GM23338 (cell line): ENCODE measurements at regions not wholly inside any gene's neighbourhood (a gene's known extent, or its start where the extent isn't known, plus 50 kb on each side); places are given as distances from the start of the nearest gene placed in this dataset.

Experiments used
- ATAC-seq: fragments of 200-7000 bp; cut with Tn5 transposase; 3 replicates; pipeline ENCODE4 v1.9.1; 2020
- DNase-seq: peaks from one replicate; pipeline ENCODE4 v3.0.0-alpha.2; 2015; ENCODE audit warnings: low spot score
- H2AFZ ChIP-seq: fragments of 200-600 bp; sonication (generic); 2 replicates; pipeline ENCODE4 v1.8.0; 2016; ENCODE audit warnings: antibody characterized with exemption, mild to moderate bottlenecking, moderate library complexity
- H3F3A ChIP-seq: fragments of 200-600 bp; sonication (generic); replicated peaks from 2 replicates; pipeline ENCODE4 v1.8.0; 2017; ENCODE audit warnings: antibody characterized with exemption, mixed run types, low read depth
- H3K27ac ChIP-seq: fragments of 200-600 bp; sonication (generic); 2 replicates; pipeline ENCODE4 v1.6.1; 2016; ENCODE audit warnings: low read depth
- H3K27me3 ChIP-seq: fragments of 200-600 bp; sonication (generic); 2 replicates; pipeline ENCODE4 v1.8.0; 2016; ENCODE audit warnings: mild to moderate bottlenecking, mixed run types, moderate library complexity; ENCODE audit not compliant: insufficient read depth
- H3K36me3 ChIP-seq: fragments of 200-600 bp; sonication (generic); 2 replicates; pipeline ENCODE4 v1.8.0; 2016; ENCODE audit warnings: mild to moderate bottlenecking; ENCODE audit not compliant: insufficient read depth
- H3K4me1 ChIP-seq: fragments of 200-600 bp; sonication (generic); 2 replicates; pipeline ENCODE4 v1.8.0; 2016; ENCODE audit warnings: mild to moderate bottlenecking, moderate library complexity; ENCODE audit not compliant: insufficient read depth
- H3K4me2 ChIP-seq: fragments of 200-600 bp; sonication (generic); 2 replicates; pipeline ENCODE4 v1.7.1; 2017; ENCODE audit warnings: mixed run types
- H3K4me3 ChIP-seq: fragments of 200-600 bp; sonication (generic); 2 replicates; pipeline ENCODE4 v1.6.1; 2016; ENCODE audit warnings: mixed run types
- H3K79me2 ChIP-seq: fragments of 200-600 bp; sonication (generic); replicated peaks from 2 replicates; pipeline ENCODE4 v1.8.0; 2017; ENCODE audit warnings: mild to moderate bottlenecking; ENCODE audit not compliant: insufficient read depth
- H3K9me2 ChIP-seq: fragments of 200-600 bp; sonication (generic); 2 replicates; pipeline ENCODE4 v1.8.0; 2017; ENCODE audit not compliant: insufficient read depth
- H4K20me1 ChIP-seq: fragments of 200-600 bp; sonication (generic); replicated peaks from 2 replicates; pipeline ENCODE4 v1.8.0; 2017; ENCODE audit warnings: mild to moderate bottlenecking; ENCODE audit not compliant: insufficient read depth
- H3K27ac Mint-ChIP-seq: 2 replicates; pipeline ENCODE4 v1.8.0; 2020; ENCODE audit warnings: inconsistent platforms, mild to moderate bottlenecking, moderate library complexity, mixed read lengths
- H3K27me3 Mint-ChIP-seq: 3 replicates; pipeline ENCODE4 v1.8.0; 2022; ENCODE audit warnings: low read depth, mild to moderate bottlenecking, moderate library complexity, mixed read lengths, inconsistent platforms; ENCODE audit not compliant: insufficient read depth, poor library complexity
- H3K36me3 Mint-ChIP-seq: 3 replicates; pipeline ENCODE4 v1.8.0; 2021; ENCODE audit warnings: low read depth, mild to moderate bottlenecking, inconsistent platforms, moderate library complexity, mixed read lengths
- H3K4me1 Mint-ChIP-seq: 3 replicates; pipeline ENCODE4 v1.8.0; 2020; ENCODE audit warnings: mild to moderate bottlenecking, inconsistent platforms, mixed read lengths
- H3K4me3 Mint-ChIP-seq: 3 replicates; pipeline ENCODE4 v1.8.0; 2021; ENCODE audit warnings: moderate library complexity, mild to moderate bottlenecking, inconsistent platforms, mixed read lengths
- H3K9me3 Mint-ChIP-seq: 3 replicates; pipeline ENCODE4 v1.8.0; 2020; ENCODE audit warnings: moderate library complexity, mild to moderate bottlenecking, inconsistent platforms, mixed read lengths
- CREB1 ChIP-seq: fragments of 250-450 bp; sonication (Bioruptor Pico); IDR thresholded peaks from 2 replicates; pipeline ENCODE4 v1.5.0; 2020; ENCODE audit warnings: low read depth, mild to moderate bottlenecking, moderate library complexity
- JUNB ChIP-seq: IDR thresholded peaks from one replicate; pipeline ENCODE4 v1.6.1; 2016; ENCODE audit warnings: antibody characterized with exemption; ENCODE audit not compliant: unreplicated experiment
- NANOG ChIP-seq: IDR thresholded peaks from 2 replicates; pipeline ENCODE4 v1.6.1; 2016; ENCODE audit warnings: antibody characterized with exemption, borderline replicate concordance
- POLR2AphosphoS5 ChIP-seq: IDR thresholded peaks from 2 replicates; pipeline ENCODE4 v1.6.1; 2016; ENCODE audit warnings: antibody characterized with exemption, low read depth
- STAT1 ChIP-seq: IDR thresholded peaks from one replicate; pipeline ENCODE4 v1.6.1; 2016; ENCODE audit warnings: antibody characterized with exemption; ENCODE audit not compliant: unreplicated experiment
- ZNF114 ChIP-seq: fragments of 250-450 bp; sonication (Bioruptor Pico); IDR thresholded peaks from 2 replicates; pipeline ENCODE4 v1.5.0; 2020; ENCODE audit warnings: mild to moderate bottlenecking, moderate library complexity
- ZNF331 ChIP-seq: fragments of 250-450 bp; sonication (Bioruptor Pico); IDR thresholded peaks from 2 replicates; pipeline ENCODE4 v1.5.0; 2020; ENCODE audit warnings: low read depth, mild to moderate bottlenecking, moderate library complexity
- TF ChIP-seq, protein P1 (sequence below): IDR thresholded peaks from 2 replicates; pipeline ENCODE4 v1.6.1; 2016; ENCODE audit warnings: antibody characterized with exemption
- TF ChIP-seq, protein P2 (sequence below): IDR thresholded peaks from one replicate; pipeline ENCODE4 v1.6.1; 2018; ENCODE audit warnings: antibody characterized with exemption; ENCODE audit not compliant: unreplicated experiment
- TF ChIP-seq, protein P3 (sequence below): fragments of 250-450 bp; sonication (Bioruptor Pico); IDR thresholded peaks from 2 replicates; pipeline ENCODE4 v1.5.0; 2020; ENCODE audit warnings: mild to moderate bottlenecking, moderate library complexity

DNA sequence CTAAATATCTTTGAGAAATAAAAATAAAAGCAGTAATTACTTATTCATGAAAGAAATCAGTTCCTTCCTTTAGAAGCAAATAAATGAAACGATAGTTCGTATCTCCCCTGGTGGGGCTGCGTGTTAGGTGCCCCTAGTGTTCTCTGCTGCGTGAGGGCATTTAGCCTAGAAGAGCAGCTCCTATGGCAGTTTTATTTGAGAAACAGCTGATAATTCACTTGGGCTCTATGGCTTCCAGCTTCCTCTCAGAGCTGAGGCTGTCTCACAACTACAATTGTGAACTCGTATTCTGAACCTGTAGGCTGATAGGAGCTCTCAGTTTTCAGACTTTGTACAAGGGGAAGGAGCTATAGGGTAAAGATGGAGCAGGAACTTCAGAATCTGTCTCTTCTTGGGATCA, 540.0 kb upstream of the MAP3K7 start:
- ATAC-seq (no peak), DNase-seq (no peak)
- no peaks in the 10 kb centered on the region for H3K27me3 ChIP-seq
- H3K9me2 ChIP-seq = peaks cover 7% of the 10 kb centered on the region; the same call in 1 of the 2 replicates
- no peak overlapping the region for H2AFZ ChIP-seq
- H4K20me1 ChIP-seq = no peaks in the 10 kb centered on the region
- H3K4me1 ChIP-seq = no peaks in the 10 kb centered on the region
- H3K4me3 ChIP-seq = no peak overlapping the region
- H3F3A ChIP-seq = no peaks in the 10 kb centered on the region
- H3K4me3 Mint-ChIP-seq = no peak overlapping the region
- TF ChIP-seq, protein P1, sequence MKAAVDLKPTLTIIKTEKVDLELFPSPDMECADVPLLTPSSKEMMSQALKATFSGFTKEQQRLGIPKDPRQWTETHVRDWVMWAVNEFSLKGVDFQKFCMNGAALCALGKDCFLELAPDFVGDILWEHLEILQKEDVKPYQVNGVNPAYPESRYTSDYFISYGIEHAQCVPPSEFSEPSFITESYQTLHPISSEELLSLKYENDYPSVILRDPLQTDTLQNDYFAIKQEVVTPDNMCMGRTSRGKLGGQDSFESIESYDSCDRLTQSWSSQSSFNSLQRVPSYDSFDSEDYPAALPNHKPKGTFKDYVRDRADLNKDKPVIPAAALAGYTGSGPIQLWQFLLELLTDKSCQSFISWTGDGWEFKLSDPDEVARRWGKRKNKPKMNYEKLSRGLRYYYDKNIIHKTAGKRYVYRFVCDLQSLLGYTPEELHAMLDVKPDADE = no peak
- TF ChIP-seq, protein P2, sequence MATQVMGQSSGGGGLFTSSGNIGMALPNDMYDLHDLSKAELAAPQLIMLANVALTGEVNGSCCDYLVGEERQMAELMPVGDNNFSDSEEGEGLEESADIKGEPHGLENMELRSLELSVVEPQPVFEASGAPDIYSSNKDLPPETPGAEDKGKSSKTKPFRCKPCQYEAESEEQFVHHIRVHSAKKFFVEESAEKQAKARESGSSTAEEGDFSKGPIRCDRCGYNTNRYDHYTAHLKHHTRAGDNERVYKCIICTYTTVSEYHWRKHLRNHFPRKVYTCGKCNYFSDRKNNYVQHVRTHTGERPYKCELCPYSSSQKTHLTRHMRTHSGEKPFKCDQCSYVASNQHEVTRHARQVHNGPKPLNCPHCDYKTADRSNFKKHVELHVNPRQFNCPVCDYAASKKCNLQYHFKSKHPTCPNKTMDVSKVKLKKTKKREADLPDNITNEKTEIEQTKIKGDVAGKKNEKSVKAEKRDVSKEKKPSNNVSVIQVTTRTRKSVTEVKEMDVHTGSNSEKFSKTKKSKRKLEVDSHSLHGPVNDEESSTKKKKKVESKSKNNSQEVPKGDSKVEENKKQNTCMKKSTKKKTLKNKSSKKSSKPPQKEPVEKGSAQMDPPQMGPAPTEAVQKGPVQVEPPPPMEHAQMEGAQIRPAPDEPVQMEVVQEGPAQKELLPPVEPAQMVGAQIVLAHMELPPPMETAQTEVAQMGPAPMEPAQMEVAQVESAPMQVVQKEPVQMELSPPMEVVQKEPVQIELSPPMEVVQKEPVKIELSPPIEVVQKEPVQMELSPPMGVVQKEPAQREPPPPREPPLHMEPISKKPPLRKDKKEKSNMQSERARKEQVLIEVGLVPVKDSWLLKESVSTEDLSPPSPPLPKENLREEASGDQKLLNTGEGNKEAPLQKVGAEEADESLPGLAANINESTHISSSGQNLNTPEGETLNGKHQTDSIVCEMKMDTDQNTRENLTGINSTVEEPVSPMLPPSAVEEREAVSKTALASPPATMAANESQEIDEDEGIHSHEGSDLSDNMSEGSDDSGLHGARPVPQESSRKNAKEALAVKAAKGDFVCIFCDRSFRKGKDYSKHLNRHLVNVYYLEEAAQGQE = no peak
- TF ChIP-seq JUNB = no peak
- no peak for TF ChIP-seq STAT1
- no peaks in the 10 kb centered on the region for H3K9me3 Mint-ChIP-seq
- no peak overlapping the region for H3K27ac ChIP-seq
- H3K27ac Mint-ChIP-seq = no peak overlapping the region
- no peaks in the 10 kb centered on the region for H3K27me3 Mint-ChIP-seq
- H3K79me2 ChIP-seq = no peaks in the 10 kb centered on the region
- H3K36me3 ChIP-seq = no peaks in the 10 kb centered on the region
- no peaks in the 10 kb centered on the region for H3K36me3 Mint-ChIP-seq
- H3K4me1 Mint-ChIP-seq = peaks cover 10% of the 10 kb centered on the region
- no peak overlapping the region for H3K4me2 ChIP-seq

DNA sequence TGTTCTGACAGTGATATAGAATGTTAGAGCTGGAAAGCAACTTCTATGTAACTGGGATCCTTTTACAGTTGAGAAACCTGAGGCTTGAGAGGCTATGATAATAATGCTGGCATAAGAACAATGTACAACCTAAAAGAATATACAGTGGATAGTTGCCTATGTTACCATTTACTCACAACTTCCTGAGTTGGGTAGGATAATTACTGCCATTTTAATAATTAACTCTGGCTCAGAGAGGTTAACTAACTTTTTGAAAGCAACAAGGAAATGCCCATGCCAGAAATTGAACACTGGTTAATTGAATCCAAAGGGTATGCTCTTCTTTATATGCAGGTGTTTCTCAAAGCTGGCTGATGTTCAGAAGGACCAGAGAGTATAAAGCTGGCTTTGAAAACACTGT, 530.7 kb upstream of the MAP3K7 start:
- Mint-ChIP-seq H3K36me3 (no peaks in the 10 kb centered on the region), H3K4me1 (no peaks in the 10 kb centered on the region; the same call in 2 of the 3 replicates), H3K9me3 (no peaks in the 10 kb centered on the region), H3K4me3 (no peak overlapping the region), H3K27ac (no peak overlapping the region), H3K27me3 (no peaks in the 10 kb centered on the region)
- no peak overlapping the region for H3K4me3 ChIP-seq
- peaks cover 3% of the 10 kb centered on the region; the same call in 1 of the 2 replicates for H3K9me2 ChIP-seq
- no peak overlapping the region for H2AFZ ChIP-seq
- H3F3A ChIP-seq = no peaks in the 10 kb centered on the region
- no peak overlapping the region for H3K4me2 ChIP-seq
- no peaks in the 10 kb centered on the region for H3K36me3 ChIP-seq
- ATAC-seq (no peak), DNase-seq (no peak)
- no peaks in the 10 kb centered on the region for H3K79me2 ChIP-seq
- no peaks in the 10 kb centered on the region for H3K27me3 ChIP-seq
- no peaks in the 10 kb centered on the region for H3K4me1 ChIP-seq
- H3K27ac ChIP-seq = no peak overlapping the region
- H4K20me1 ChIP-seq = no peaks in the 10 kb centered on the region
- TF ChIP-seq ZNF331 = no peak
- no peak for TF ChIP-seq CREB1 (CRISPR knock-in tag)
- TF ChIP-seq ZNF114 (CRISPR knock-in tag) = no peak
- TF ChIP-seq, protein P1 = no peak
- TF ChIP-seq, protein P3, sequence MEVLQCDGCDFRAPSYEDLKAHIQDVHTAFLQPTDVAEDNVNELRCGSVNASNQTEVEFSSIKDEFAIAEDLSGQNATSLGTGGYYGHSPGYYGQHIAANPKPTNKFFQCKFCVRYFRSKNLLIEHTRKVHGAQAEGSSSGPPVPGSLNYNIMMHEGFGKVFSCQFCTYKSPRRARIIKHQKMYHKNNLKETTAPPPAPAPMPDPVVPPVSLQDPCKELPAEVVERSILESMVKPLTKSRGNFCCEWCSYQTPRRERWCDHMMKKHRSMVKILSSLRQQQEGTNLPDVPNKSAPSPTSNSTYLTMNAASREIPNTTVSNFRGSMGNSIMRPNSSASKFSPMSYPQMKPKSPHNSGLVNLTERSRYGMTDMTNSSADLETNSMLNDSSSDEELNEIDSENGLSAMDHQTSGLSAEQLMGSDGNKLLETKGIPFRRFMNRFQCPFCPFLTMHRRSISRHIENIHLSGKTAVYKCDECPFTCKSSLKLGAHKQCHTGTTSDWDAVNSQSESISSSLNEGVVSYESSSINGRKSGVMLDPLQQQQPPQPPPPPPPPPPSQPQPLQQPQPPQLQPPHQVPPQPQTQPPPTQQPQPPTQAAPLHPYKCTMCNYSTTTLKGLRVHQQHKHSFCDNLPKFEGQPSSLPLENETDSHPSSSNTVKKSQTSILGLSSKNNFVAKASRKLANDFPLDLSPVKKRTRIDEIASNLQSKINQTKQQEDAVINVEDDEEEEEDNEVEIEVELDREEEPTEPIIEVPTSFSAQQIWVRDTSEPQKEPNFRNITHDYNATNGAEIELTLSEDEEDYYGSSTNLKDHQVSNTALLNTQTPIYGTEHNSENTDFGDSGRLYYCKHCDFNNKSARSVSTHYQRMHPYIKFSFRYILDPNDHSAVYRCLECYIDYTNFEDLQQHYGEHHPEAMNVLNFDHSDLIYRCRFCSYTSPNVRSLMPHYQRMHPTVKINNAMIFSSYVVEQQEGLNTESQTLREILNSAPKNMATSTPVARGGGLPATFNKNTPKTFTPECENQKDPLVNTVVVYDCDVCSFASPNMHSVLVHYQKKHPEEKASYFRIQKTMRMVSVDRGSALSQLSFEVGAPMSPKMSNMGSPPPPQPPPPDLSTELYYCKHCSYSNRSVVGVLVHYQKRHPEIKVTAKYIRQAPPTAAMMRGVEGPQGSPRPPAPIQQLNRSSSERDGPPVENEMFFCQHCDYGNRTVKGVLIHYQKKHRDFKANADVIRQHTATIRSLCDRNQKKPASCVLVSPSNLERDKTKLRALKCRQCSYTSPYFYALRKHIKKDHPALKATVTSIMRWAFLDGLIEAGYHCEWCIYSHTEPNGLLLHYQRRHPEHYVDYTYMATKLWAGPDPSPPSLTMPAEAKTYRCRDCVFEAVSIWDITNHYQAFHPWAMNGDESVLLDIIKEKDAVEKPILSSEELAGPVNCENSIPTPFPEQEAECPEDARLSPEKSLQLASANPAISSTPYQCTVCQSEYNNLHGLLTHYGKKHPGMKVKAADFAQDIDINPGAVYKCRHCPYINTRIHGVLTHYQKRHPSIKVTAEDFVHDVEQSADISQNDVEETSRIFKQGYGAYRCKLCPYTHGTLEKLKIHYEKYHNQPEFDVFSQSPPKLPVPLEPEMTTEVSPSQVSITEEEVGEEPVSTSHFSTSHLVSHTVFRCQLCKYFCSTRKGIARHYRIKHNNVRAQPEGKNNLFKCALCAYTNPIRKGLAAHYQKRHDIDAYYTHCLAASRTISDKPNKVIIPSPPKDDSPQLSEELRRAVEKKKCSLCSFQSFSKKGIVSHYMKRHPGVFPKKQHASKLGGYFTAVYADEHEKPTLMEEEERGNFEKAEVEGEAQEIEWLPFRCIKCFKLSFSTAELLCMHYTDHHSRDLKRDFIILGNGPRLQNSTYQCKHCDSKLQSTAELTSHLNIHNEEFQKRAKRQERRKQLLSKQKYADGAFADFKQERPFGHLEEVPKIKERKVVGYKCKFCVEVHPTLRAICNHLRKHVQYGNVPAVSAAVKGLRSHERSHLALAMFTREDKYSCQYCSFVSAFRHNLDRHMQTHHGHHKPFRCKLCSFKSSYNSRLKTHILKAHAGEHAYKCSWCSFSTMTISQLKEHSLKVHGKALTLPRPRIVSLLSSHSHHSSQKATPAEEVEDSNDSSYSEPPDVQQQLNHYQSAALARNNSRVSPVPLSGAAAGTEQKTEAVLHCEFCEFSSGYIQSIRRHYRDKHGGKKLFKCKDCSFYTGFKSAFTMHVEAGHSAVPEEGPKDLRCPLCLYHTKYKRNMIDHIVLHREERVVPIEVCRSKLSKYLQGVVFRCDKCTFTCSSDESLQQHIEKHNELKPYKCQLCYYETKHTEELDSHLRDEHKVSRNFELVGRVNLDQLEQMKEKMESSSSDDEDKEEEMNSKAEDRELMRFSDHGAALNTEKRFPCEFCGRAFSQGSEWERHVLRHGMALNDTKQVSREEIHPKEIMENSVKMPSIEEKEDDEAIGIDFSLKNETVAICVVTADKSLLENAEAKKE = no peak
- no peak for TF ChIP-seq NANOG
- no peak for TF ChIP-seq POLR2AphosphoS5
- no peak for TF ChIP-seq JUNB
